BJ (cell line): ENCODE measurements at regions not wholly inside any gene's neighbourhood (a gene's known extent, or its start where the extent isn't known, plus 50 kb on each side); places are given as distances from the start of the nearest gene placed in this dataset.

Source experiments
- CTCF ChIA-PET: fragments of 350-600 bp; formaldehyde crosslinking; extraction: SDS; loops from one replicate; lab custom pipeline; 2021; ENCODE audit warnings: antibody characterized with exemption, inconsistent platforms; lab: Yijun Ruan, JAX
- POLR2A ChIA-PET: fragments of 300-600 bp; sonication (Branson Sonifier 250); formaldehyde crosslinking; extraction: SDS; loops from one replicate; lab custom pipeline; 2021; ENCODE audit warnings: antibody characterized with exemption; lab: Charles Lee
- DNase-seq: peaks from one replicate; pipeline ENCODE4 v3.0.0-alpha.2; 2011; ENCODE audit warnings: low read depth
- H3K27me3 ChIP-seq: 2 replicates; pipeline ENCODE4 v1.6.0; 2011; ENCODE audit warnings: low read length; ENCODE audit not compliant: control insufficient read depth, insufficient read depth
- H3K36me3 ChIP-seq: 2 replicates; pipeline ENCODE4 v1.5.1; 2011; ENCODE audit warnings: low read length; ENCODE audit not compliant: control insufficient read depth, insufficient read depth
- H3K4me3 ChIP-seq: 2 replicates; pipeline ENCODE4 v1.5.1; 2011; ENCODE audit warnings: low read depth, mild to moderate bottlenecking, control low read depth, low read length
- TF ChIP-seq, protein P1 (sequence below): IDR thresholded peaks from 2 replicates; pipeline ENCODE4 v1.5.1; 2011; ENCODE audit warnings: low read depth, mild to moderate bottlenecking, control low read depth, inconsistent platforms, low read length, moderate library complexity; ENCODE audit not compliant: insufficient read depth

DNA sequence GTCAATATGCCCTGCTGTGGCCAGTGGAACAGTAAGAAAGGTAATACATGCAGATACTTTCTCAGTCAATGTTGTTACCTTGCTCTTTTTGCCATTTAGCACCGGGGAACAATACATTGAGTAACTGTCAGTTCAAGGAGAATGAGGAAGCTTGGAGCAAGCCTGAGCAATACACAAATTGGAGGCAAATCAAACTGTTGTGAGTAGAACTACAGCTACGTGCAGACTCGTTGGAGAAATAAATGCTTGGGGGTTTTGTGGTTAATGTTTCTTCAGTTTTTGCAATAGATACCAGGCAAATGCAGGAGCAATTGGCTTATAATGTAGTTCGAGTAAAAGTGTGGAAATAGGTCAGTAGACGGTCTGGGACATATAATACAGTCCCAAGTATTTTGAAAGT, 587.3 kb upstream of the ROBO1 start:
- TF ChIP-seq, protein P1, sequence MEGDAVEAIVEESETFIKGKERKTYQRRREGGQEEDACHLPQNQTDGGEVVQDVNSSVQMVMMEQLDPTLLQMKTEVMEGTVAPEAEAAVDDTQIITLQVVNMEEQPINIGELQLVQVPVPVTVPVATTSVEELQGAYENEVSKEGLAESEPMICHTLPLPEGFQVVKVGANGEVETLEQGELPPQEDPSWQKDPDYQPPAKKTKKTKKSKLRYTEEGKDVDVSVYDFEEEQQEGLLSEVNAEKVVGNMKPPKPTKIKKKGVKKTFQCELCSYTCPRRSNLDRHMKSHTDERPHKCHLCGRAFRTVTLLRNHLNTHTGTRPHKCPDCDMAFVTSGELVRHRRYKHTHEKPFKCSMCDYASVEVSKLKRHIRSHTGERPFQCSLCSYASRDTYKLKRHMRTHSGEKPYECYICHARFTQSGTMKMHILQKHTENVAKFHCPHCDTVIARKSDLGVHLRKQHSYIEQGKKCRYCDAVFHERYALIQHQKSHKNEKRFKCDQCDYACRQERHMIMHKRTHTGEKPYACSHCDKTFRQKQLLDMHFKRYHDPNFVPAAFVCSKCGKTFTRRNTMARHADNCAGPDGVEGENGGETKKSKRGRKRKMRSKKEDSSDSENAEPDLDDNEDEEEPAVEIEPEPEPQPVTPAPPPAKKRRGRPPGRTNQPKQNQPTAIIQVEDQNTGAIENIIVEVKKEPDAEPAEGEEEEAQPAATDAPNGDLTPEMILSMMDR: no peak
- H3K36me3 ChIP-seq: no peaks in the 10 kb centered on the region
- no peaks in the 10 kb centered on the region for H3K27me3 ChIP-seq
- ChIA-PET POLR2A (no interaction called here), CTCF (no interaction called here)
- no peak for DNase-seq
- H3K4me3 ChIP-seq: no peak overlapping the region

DNA sequence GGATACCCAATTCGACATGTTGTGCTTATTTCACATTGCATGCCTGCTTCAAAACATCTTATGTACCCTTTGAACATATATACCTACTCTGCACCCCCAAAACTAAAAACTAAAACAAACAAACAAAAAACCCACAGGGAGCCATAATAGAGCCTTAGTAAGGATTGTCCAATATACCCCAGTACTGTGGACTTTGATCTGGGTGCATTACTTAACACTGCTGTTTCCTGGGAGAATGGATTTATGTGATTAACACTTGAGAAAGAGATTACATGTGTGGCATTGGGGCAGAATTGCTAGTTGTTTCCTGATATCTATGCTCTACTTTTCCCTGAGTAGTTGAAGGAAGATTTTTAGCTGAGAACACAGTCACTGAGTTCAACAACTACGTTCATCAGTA, 583.4 kb upstream of the ROBO1 start:
- TF ChIP-seq, protein P1: no peak
- DNase-seq: no peak
- ChIA-PET POLR2A (no interaction called here), CTCF (no interaction called here)
- Histone ChIP-seq H3K4me3 (no peak overlapping the region), H3K36me3 (no peaks in the 10 kb centered on the region), H3K27me3 (no peaks in the 10 kb centered on the region)

DNA sequence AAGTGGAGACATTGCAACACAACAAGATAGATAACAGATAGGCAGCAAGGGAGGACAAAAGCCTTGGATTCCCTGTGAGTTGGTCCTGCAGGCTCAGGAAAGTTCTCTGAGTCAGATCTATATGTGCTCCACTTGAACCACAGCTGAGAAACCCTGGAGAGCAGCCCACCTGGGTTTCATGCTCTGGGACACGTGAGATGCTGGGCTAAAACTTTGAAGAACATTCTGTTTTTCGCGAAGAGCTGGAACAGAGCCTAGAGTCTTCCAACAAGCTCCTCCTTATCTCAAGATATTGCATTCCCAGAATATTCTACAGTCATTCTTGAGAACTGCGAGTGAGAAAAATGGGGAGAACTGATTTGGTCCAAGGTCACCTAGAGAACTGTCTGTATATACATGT, 583.0 kb upstream of the ROBO1 start:
- ChIA-PET CTCF (no interaction called here), POLR2A (no interaction called here)
- Histone ChIP-seq H3K36me3 (no peaks in the 10 kb centered on the region), H3K27me3 (no peaks in the 10 kb centered on the region), H3K4me3 (no peak overlapping the region)
- DNase-seq: no peak
- TF ChIP-seq, protein P1: no peak

DNA sequence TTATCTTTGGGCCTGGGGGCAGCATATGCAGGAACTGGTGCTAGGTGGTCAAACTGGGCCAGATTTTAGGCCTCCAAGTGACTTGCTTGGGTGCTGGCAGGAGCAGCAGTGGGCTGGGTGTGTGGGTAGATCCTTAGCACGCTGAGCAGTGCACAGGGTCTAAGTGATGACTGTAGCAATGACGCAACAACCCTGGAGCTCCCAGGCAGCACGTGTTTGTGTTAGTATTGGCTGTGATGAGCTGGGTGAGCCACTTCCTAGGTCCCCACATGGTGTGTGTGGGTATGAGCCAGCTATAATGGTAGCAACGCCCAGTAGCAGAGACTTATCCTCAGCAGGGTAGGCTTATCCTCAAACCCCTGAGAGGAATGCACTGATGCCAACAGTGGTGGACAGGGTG, 570.6 kb upstream of the ROBO1 start:
- TF ChIP-seq, protein P1: no peak
- H3K4me3 ChIP-seq: no peak overlapping the region
- no peaks in the 10 kb centered on the region for H3K27me3 ChIP-seq
- ChIA-PET CTCF (no interaction called here), POLR2A (no interaction called here)
- no peaks in the 10 kb centered on the region for H3K36me3 ChIP-seq
- no peak for DNase-seq

DNA sequence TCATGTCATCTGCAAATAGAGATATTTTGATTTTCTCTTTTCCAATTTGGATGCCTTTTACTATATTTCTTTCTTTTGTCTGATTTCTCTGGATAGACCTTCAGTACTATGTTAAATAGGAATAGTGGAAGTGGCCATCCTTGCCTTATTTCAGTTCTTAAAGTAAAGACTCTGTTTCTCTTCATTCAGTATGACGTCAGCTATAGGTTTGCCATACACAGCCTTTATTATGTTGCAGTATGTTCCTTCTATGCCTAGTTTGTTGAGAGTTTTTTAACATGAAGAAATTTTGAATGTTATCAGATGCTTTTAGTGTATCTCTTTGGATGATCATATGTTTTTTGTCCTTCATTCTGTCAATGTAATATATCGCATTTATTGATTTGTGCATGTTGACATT, 566.7 kb upstream of the ROBO1 start:
- no peak overlapping the region for H3K4me3 ChIP-seq
- TF ChIP-seq, protein P1: no peak
- H3K36me3 ChIP-seq: no peaks in the 10 kb centered on the region
- no peaks in the 10 kb centered on the region for H3K27me3 ChIP-seq
- ChIA-PET POLR2A (no interaction called here), CTCF (no interaction called here)
- no peak for DNase-seq
